ENCODE measurements at regions not wholly inside any gene's neighbourhood (a gene's known extent, or its start where the extent isn't known, plus 50 kb on each side); places are given as distances from the start of the nearest gene placed in this dataset.

- TF ChIP-seq SPEN (CRISPR knock-in tag; IDR thresholded peaks at IDR 0.05; ENCODE audit: low read depth) (no peak), ZNF609 (CRISPR knock-in tag; IDR thresholded peaks at IDR 0.05; ENCODE audit: borderline replicate concordance) (no peak), FOXO4 (CRISPR knock-in tag; conservative IDR thresholded peaks at IDR 0.05) (no peak)
These were observed 360.3 kb upstream of the ARRDC4 start (continued) for GRCh38 chr15:97600190-97600589.

- in situ Hi-C loops (cut with HindIII; ENCODE audit: extremely low pct_ligation_motif_present, low pct_unique_long_range_greater_than_20kb) (no loop called here), intact Hi-C loops (cut with micrococcal nuclease; ENCODE audit: unreplicated experiment) (no loop called here)
- ATAC-seq (no peak), FAIRE-seq (no peak), DNase-seq (ENCODE audit: low spot score) (no peak)
- H3K9me3 ChIP-seq (ENCODE audit: low read length) = peaks cover 82% of the 10 kb centered on the region
- POLR2A ChIA-PET = no interaction called here
- no peak overlapping the region for H3K4me3 ChIP-seq (replicated peaks in 1 of 3; ENCODE audit: insufficient read depth in 1 of 3, low read depth in 2 of 3, low read length in 3 of 3)
- no peaks in the 10 kb centered on the region for H3K36me3 ChIP-seq (replicated peaks in 1 of 2; ENCODE audit: control insufficient read depth in 1 of 2, insufficient read depth in 2 of 2, low read length in 2 of 2)
- no peaks in the 10 kb centered on the region for H3K27me3 ChIP-seq (ENCODE audit: control insufficient read depth in 1 of 2, insufficient read depth in 2 of 2, low read length in 2 of 2)
- CTCF ChIA-PET (ENCODE audit: low intra/inter-chr PET ratio, low total read pairs) = no interaction called here
- no TSS peak for BruUV-seq (replicated peaks)
- no peak overlapping the region for H3K4me2 ChIP-seq (ENCODE audit: low read depth, low read length)
- no peaks in the 10 kb centered on the region for H4K20me1 ChIP-seq (ENCODE audit: insufficient read depth, low read length)
- H3K27ac ChIP-seq (ENCODE audit: extremely low read length, insufficient read depth, low read length) = no peak overlapping the region
- H2AFZ ChIP-seq (ENCODE audit: low read length) = no peak overlapping the region
- WGBS (ENCODE audit: low lambda C conversion rate) = 0% methylated on average over 1 of the region's 2 CpGs
- H3K4me1 ChIP-seq (ENCODE audit: insufficient read depth, low read length) = no peaks in the 10 kb centered on the region
- no peak overlapping the region for H3K9ac ChIP-seq (ENCODE audit: insufficient read depth, low read depth, low read length)
- TF ChIP-seq ZNF576 (CRISPR knock-in tag; IDR thresholded peaks at IDR 0.05) (no peak), ZNF503 (CRISPR knock-in tag; IDR thresholded peaks at IDR 0.05) (no peak)
- H3K79me2 ChIP-seq (ENCODE audit: insufficient read depth, low read length) = no peaks in the 10 kb centered on the region
These were observed 355.8 kb upstream of the ARRDC4 start for GRCh38 chr15:97604677-97605076.

Data from HepG2 (cell line).